Pancreas (tissue), 10 donors: ENCODE measurements at regions not wholly inside any gene's neighbourhood (a gene's known extent, or its start where the extent isn't known, plus 50 kb on each side); places are given as distances from the start of the nearest gene placed in this dataset.

Experiments
- ATAC-seq, 4 donors: fragments of 200-7000 bp; cut with Tn5 transposase; one replicate each; pipeline versions ENCODE4 v1.8.0 to v1.9.1; 2020; ENCODE audit warnings: mild to moderate bottlenecking in 4 of 4, moderate library complexity in 4 of 4
- DNase-seq, 6 donors: peaks; one replicate each; pipeline ENCODE4 v3.0.0-alpha.2; 2020
- FAIRE-seq: peaks from 2 replicates; lab custom pipeline; 2012; peaks lifted over from hg19 to GRCh38; lab: Jason Lieb, UNC
- H3K27ac ChIP-seq, 4 donors: fragments of 200-600 bp; sonication (generic); 1 replicate in 3 of 4; 2 replicates in 1 of 4; pipeline versions ENCODE4 v1.5.0 to v1.8.0; 2020
- H3K27me3 ChIP-seq, 4 donors: fragments of 200-600 bp; one replicate each; pipeline ENCODE4 v1.8.0; 2021
- H3K36me3 ChIP-seq, 3 donors: fragments of 200-600 bp; sonication (generic) in 1 of 3; one replicate each; pipeline versions ENCODE4 v1.5.0 to v1.8.0; 2020 to 2021
- H3K4me1 ChIP-seq, 3 donors: fragments of 200-600 bp; one replicate each; pipeline ENCODE4 v1.8.0; 2021
- H3K4me3 ChIP-seq, 4 donors: fragments of 200-600 bp; sonication (generic) in 2 of 4; one replicate each; pipeline versions ENCODE4 v1.5.0 to v1.8.0; 2020 to 2021
- H3K9me3 ChIP-seq, 4 donors: fragments of 200-600 bp; one replicate each; pipeline ENCODE4 v1.8.0; 2021
- CTCF ChIP-seq, 4 donors: fragments of 200-600 bp; sonication (generic) in 3 of 4; IDR thresholded peaks; one replicate each; pipeline versions ENCODE4 v1.5.0 to v1.8.0; 2021; ENCODE audit warnings: antibody characterized with exemption in 4 of 4
- WGBS, 2 donors: extraction: QIAGEN DNeasy Blood & Tissue Kit; methylation state at CpG; one replicate each; pipeline ENCODE4 v1.1.7; 2013; 5-methylcytosine and 5-hydroxymethylcytosine counted together
- intact Hi-C, 3 donors: fragments of 100-400 bp; cut with DNase I; formaldehyde crosslinking; loops; one replicate each; pipeline versions ENCODE4 v1.11.1 to v1.14.2; 2022
- donor health status: healthy with polysubstance abuse.
- donor health status: DM: no; HTN: no; CAD: no; lungs with moderate emphysema.
- donor health status: DM: no; HTN: no; CAD: no.
- donor health status: control.
- donor health status: control.
- donor health status: Bipolar disorder and iron deficiency.
- donor health status: DM: yes; HTN: yes; CAD: no.
- donor health status: DM: no; HTN: no; CAD: no.
- donor health status: DM: no; HTN: no; CAD: no.
- donor health status: DM: yes; HTN: yes; CAD: no.

GRCh38 chr9:17926246-17926645, 347.4 kb downstream of the SH3GL2 start:
- no peak for TF ChIP-seq CTCF (IDR thresholded peaks at IDR 0.05)
- no peak for FAIRE-seq
- 57 to 69% methylated on average over 8 of the region's 8 CpGs for WGBS, 2 donors
- no peak for ATAC-seq
- Histone ChIP-seq H3K4me1 (no peaks in the 10 kb centered on the region), H3K9me3 (no peaks in the 10 kb centered on the region), H3K36me3 (no peaks in the 10 kb centered on the region), H3K27ac (no peak overlapping the region), H3K4me3 (no peak overlapping the region), H3K27me3 (no peaks in the 10 kb centered on the region)
- intact Hi-C loops: no loop called here
- no peak for DNase-seq

GRCh38 chr9:17927616-17928015, 348.8 kb downstream of the SH3GL2 start:
- no peak for DNase-seq
- Histone ChIP-seq H3K27ac (no peak overlapping the region), H3K9me3 (no peaks in the 10 kb centered on the region), H3K27me3 (no peaks in the 10 kb centered on the region), H3K4me3 (no peak overlapping the region), H3K4me1 (no peaks in the 10 kb centered on the region), H3K36me3 (no peaks in the 10 kb centered on the region)
- no peak for ATAC-seq
- no peak for FAIRE-seq
- intact Hi-C loops: no loop called here
- no peak for TF ChIP-seq CTCF (IDR thresholded peaks at IDR 0.05)

GRCh38 chr9:17928228-17928627, 349.4 kb downstream of the SH3GL2 start:
- H3K36me3 ChIP-seq: no peaks in the 10 kb centered on the region
- intact Hi-C loops: no loop called here
- no peaks in the 10 kb centered on the region for H3K9me3 ChIP-seq
- DNase-seq: no peak
- no peak for TF ChIP-seq CTCF (IDR thresholded peaks at IDR 0.05)
- ATAC-seq: no peak
- no peak overlapping the region for H3K27ac ChIP-seq
- 85 to 94% methylated on average over 1 of the region's 1 CpG for WGBS, 2 donors
- no peak overlapping the region for H3K4me3 ChIP-seq
- H3K4me1 ChIP-seq: no peaks in the 10 kb centered on the region
- FAIRE-seq: no peak
- H3K27me3 ChIP-seq: no peaks in the 10 kb centered on the region

- H3K36me3 ChIP-seq: no peaks in the 10 kb centered on the region
- H3K9me3 ChIP-seq: no peaks in the 10 kb centered on the region
- intact Hi-C loops: no loop called here
- FAIRE-seq (no peak), DNase-seq (no peak), ATAC-seq (no peak)
- no peak for TF ChIP-seq CTCF (IDR thresholded peaks at IDR 0.05)
- WGBS, 2 donors: 43 to 56% methylated on average over 2 of the region's 2 CpGs
- no peaks in the 10 kb centered on the region for H3K4me1 ChIP-seq
- H3K4me3 ChIP-seq: no peak overlapping the region
- H3K27ac ChIP-seq: no peak overlapping the region
- H3K27me3 ChIP-seq: no peaks in the 10 kb centered on the region
Observed at GRCh38 chr9:17928768-17929167, 349.9 kb downstream of the SH3GL2 start.

- no peak for DNase-seq
- TF ChIP-seq CTCF (IDR thresholded peaks at IDR 0.05): no peak
- Histone ChIP-seq H3K27me3 (no peaks in the 10 kb centered on the region), H3K4me1 (no peaks in the 10 kb centered on the region), H3K4me3 (no peak overlapping the region), H3K36me3 (no peaks in the 10 kb centered on the region), H3K27ac (no peak overlapping the region), H3K9me3 (no peaks in the 10 kb centered on the region)
- FAIRE-seq: no peak
- no peak for ATAC-seq
- WGBS, 2 donors: 62 to 70% methylated on average over 2 of the region's 2 CpGs
- intact Hi-C loops: no loop called here
Observed at GRCh38 chr9:17929506-17929905, 350.6 kb downstream of the SH3GL2 start.
